ENCODE measurements at regions not wholly inside any gene's neighbourhood (a gene's known extent, or its start where the extent isn't known, plus 50 kb on each side); places are given as distances from the start of the nearest gene placed in this dataset.

GRCh38 chr2:41965909-41966295, 81.9 kb upstream of the PKDCC start:
- DNase-seq, result peak; percentile 56

- DNase-seq, result peak; percentile 99
Observed at GRCh38 chr2:41966431-41966893, 81.4 kb upstream of the PKDCC start.

- peak; percentile 66 for DNase-seq
Observed at GRCh38 chr2:41966920-41967319, 80.9 kb upstream of the PKDCC start.

- peak; percentile 70 for DNase-seq
Observed at GRCh38 chr2:41967476-41968181, 80.2 kb upstream of the PKDCC start.

GRCh38 chr2:41968182-41968578, 79.6 kb upstream of the PKDCC start:
- no peak for DNase-seq

GRCh38 chr2:41970988-41971660, 76.7 kb upstream of the PKDCC start:
- peak; percentile 20 for DNase-seq

GRCh38 chr2:41972179-41972578, 75.6 kb upstream of the PKDCC start:
- no peak for DNase-seq

- DNase-seq, result no peak
Observed at GRCh38 chr2:41972819-41973218, 75.0 kb upstream of the PKDCC start.

- no peak for DNase-seq
Observed at GRCh38 chr2:41973871-41974270, 74.0 kb upstream of the PKDCC start.

GRCh38 chr2:41981417-41981816, 66.4 kb upstream of the PKDCC start:
- no peak for DNase-seq

GRCh38 chr2:41985573-41986095, 62.2 kb upstream of the PKDCC start:
- no peak for DNase-seq

GRCh38 chr2:41989501-41990180, 58.2 kb upstream of the PKDCC start:
- DNase-seq, result peak; percentile 43

GRCh38 chr2:41990245-41990644, 57.6 kb upstream of the PKDCC start:
- no peak for DNase-seq

- peak; percentile 70 for DNase-seq
Observed at GRCh38 chr2:41990688-41991087, 57.1 kb upstream of the PKDCC start.

- DNase-seq, result no peak
Observed at GRCh38 chr2:41992056-41992642, 55.7 kb upstream of the PKDCC start.

- no peak for DNase-seq
Observed at GRCh38 chr2:41992671-41993434, 55.0 kb upstream of the PKDCC start.

GRCh38 chr2:41993435-41993925, 54.3 kb upstream of the PKDCC start:
- DNase-seq, result no peak

GRCh38 chr2:41994233-41994637, 53.6 kb upstream of the PKDCC start:
- peak; percentile 75 for DNase-seq

GRCh38 chr2:41994661-41995060, 53.2 kb upstream of the PKDCC start:
- DNase-seq, result no peak

- DNase-seq, result no peak
Observed at GRCh38 chr2:41997561-41997960, 50.3 kb upstream of the PKDCC start.
